ENCODE measurements at regions not wholly inside any gene's neighbourhood (a gene's known extent, or its start where the extent isn't known, plus 50 kb on each side); places are given as distances from the start of the nearest gene placed in this dataset.
"Not testable (repeated sequence)": the region's sequence is repeated elsewhere in the genome, so short reads cannot be mapped to it uniquely, and the experiment has no call there.

DNA sequence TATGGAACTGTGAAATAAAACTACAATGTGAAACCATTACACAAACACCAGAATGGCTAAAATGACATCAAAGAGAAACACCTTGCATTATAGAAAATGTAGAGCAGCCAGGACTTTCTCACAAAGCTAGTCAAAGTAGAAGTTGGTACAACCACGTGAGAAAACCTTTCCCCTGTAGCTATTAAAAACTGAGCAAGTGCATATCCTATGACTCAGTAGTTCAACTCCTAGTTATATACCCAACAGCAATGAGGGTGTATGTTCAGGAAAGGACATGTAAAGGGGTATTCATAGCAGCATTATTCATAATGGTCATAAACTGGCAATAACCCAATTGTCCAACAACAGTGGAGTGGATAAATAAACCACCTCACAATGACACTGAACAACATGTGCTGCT is 177.5 kb upstream of the NUDT10 start:
- no peak for DNase-seq

DNA sequence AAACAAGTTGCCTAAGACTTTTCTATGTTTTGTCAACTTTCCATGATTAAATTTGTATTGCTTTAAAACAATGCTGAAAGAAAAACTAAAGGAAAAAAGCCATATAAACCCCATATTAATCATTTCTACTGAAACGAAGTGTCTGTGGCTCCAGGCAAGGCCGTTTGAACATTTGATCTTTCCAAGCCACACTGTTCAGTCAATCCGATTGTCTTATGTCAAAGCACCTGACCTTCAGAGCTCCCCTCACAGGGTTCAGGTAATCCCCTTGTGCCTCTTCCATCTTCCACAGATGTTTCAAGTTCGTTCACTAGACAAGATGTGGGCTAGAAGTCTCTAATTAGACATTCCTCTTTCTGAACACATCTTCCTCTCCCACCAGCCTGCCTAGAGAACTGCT is 177.1 kb upstream of the NUDT10 start:
- no peak for DNase-seq

DNA sequence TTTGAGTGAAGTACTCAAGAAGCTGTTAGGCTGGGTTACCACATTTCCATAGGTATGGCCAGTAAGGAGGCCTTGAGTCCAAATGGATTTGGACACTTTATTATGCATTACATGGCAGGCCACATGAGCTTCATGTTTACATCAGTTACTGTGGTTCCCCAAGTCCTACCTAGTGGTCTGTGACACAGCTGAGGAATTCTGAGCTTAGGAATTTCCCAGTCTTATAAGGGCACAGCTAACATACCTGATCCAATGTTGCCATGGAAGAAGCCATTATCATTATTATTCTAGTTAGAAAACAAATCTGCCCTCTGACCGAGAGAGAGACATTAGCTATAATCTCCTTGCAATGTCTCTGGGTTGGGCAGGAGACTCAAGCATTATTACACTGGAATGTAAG is 174.4 kb upstream of the NUDT10 start:
- DNase-seq: no peak

DNA sequence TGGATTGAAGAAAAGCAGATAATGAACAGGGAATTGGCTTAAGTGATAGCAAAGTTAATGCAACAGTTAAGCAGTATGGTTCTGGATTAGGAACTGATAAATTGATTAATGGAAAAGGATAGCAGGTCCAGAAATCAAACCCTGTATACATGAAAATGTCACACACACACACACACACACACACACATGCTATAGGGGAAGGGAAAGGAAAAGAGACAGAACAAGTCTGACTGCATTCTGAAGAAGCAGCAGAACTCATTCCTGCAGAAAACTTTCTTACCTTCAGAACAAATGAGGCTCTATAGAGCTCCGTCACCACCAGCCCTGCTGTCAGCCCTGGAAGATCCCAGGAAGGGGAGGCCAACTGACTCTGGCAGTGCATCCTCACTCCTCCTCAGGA is 173.2 kb upstream of the NUDT10 start:
- DNase-seq: not testable (repeated sequence)

DNA sequence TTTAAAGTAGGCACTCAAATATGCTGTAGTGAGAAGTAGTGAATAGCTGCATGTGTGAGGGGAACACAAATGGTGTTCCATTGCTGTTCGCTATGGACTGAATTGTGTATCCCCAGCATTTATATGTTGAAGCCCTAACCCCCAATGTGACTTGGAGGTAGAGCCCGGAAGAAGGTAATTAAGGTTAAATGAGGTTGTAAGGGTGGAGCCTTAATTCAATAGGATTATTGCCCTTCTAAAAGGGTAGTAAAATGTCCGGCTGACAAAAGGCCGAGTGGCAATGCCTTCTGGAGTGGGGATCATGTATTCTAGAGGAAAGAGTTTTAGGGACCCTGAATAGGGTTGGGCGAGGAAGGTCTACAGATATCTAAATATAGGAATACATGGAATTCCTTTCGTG is 168.9 kb upstream of the NUDT10 start:
- no peak for DNase-seq

DNA sequence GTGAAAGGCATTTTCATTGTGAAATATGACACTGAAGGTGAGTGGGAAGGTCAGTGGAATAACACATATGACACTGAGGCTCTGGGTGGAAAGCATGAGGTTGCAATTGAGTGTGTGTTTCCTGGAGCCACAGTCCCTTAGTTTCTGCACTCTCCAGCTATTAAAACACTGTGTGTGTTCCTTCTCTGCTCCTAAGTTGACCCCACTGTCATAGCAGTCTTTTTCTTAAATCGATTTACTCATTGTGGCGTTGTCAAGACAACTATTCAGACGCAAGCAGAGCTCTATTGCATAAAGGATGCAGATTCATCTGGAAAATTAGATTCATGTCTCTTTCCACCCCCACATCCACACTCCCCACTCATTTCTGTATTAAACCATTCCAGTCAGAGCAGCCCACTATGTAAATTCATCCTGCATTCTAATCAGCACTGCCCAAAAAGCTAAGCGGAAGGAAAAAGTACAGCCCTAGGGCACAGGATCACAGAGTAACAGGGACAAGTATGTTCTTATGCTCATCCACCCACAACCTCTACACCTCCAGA is 154.2 kb upstream of the NUDT10 start:
- not testable (repeated sequence) for DNase-seq

DNA sequence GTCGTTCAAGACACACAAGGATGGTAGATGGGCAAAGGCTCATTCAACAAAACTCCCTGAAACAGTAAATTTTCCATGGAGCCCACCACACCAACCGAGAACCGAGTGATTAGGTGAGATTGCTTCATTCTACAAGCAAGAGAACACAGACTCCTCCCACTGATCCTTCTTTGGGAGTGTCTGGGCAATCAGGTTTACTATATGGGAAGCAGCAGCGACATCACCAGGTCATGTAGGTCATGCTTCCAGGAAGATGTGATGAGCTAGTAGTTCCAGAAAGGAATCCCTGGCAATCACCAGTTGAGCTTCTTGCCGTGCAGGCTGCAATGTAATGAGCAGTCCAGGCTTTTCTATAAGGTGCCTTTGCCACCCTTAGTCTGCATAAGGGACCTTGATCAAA is 152.8 kb upstream of the NUDT10 start:
- not testable (repeated sequence) for DNase-seq

DNA sequence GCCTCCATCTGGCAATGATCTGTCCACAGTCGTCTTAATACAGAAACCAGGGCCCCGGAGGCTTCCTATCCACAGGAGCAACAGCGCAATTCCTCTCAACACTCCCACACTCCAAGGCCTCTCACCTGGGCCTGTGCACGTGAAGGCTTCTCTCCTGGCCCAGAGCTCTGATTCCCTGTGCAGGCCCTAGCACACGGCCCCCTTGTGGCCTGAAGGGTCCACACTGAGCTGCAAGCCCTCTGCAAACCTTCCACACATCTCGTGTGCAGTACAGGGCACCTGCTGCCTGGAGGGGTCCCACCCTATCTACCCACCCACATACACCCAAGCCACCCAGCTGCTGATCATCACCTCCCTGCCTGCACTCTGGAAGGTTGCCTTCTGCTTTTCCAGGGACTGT is 150.1 kb upstream of the NUDT10 start:
- no peak for DNase-seq

DNA sequence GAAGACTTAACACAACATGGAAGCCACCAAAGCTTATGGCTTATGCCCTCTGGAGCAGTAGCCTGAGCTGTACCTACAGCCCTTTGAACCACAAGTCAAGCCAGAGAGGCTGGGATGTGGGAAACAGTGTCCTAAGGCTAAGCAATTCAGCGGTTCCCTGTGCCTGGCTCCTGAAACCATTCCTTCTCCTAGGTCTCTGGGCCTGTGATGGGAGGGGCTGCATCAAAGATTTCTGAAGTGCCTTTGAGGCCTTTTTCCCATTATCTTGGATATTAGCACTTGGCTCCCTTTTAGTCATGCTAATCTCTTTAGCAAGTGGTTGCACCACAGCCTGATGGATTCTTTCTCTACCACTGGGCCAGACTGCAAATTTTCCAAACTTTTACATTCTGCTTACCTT is 140.5 kb upstream of the NUDT10 start:
- DNase-seq: no peak

DNA sequence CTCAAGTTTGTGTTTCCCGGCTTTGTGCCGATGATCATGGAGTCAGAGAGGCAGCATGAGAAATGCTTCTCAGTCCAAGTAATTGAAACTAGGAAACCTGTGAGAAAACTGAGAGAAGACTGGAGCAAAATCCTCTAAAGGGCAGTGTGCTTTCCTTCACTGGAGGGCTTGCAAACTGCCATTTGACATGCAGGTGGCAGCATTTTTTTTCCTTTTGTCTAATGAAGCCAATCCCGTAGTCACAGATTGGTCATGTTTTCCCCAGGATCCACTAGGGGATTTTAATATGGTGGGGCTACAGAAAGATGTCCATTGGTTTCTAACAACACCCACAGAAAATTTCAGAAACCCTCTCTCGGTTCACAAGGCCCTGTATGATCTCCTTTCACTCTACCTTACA is 117.4 kb upstream of the NUDT10 start:
- no peak for DNase-seq

DNA sequence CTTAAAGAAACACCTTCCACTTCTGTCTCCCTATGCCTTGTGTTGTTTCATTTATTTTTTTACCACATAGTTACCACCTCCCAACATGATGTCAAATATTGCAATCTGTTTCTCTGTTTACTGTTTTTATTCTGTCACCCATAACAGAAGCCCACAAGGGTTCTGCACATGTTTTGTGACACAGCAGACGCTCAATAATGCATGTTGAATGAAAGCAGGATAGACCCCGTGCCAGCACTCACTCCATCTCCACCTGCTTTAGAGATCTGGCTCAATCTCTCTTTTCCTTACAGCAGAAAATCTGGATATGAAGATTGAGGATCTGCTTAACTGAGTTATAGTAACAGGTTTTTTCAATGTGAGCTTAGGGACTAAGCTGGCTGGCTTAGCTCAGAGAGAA is 116.8 kb upstream of the NUDT10 start:
- no peak for DNase-seq

DNA sequence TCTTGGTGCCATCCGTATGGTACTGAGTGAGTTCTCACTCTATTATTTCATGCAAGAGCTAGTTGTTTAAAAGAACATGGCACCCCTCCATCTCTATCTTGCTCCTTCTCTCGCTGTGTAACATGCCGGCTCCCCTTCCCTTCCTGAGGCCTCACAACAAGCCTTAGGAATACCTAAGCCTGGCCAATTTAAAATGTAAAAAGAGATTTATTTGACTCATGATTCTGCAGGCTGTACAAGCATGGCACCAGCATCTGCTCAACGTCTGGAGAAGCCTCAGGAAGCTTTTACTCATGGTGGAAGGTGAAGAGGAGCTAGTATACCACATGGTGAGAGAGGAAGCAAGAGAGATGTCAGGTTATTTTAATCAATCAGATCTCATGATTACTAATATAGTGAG is 90.4 kb upstream of the NUDT10 start:
- no peak for DNase-seq

DNA sequence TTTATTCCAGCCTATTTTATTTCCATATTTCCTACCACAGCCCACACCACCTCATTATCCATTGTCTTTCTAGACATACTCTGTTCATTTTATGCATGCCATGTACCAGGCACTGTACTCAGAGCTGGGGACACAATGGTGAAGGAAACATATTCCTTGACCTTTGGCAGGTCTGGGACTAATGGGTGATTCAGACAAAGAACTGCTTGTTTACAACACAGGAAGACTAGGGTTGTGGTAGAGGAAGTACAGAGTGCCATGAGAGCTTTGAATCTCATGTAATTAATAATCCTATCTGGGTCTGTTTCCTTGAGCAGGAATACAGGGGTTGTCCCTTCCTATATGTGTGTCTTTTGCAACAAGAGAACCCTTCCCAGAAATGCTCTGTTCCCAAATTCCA is 75.1 kb upstream of the NUDT10 start:
- DNase-seq: no peak

DNA sequence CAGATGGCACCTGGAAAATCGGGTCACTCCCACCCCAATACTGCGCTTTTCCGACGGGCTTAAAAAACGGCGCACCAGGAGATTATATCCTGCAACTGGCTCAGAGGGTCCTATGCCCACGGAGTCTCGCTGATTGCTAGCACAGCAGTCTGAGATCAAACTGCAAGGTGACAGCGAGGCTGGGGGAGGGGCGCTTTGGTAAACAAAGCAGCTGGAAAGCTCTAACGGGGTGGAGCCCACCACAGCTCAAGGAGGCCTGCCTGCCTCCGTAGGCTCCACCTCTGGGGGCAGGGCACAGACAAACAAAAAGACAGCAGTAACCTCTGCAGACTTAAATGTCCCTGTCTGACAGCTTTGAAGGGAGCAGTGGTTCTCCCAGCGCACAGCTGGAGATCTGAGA is 70.4 kb upstream of the NUDT10 start:
- not testable (repeated sequence) for DNase-seq

DNA sequence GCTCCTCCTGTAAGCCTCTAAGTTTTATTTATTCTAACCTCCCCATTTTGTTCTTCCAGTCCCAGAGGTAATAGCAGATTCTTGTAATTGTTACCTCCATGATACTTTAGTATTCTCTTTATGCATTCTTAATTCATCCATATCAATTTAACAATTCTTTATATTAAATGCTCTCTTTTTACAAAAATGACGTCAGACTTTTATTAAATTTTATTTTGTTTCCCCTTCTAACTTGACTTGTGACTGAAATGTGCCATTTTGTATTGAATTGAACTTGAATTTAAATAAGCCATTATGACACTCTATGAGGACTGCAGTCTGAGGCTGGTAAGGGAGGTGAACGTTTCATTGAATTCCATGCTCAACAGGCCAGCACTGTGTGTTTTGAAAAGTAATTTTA is 60.0 kb upstream of the NUDT10 start:
- no peak for DNase-seq

DNA sequence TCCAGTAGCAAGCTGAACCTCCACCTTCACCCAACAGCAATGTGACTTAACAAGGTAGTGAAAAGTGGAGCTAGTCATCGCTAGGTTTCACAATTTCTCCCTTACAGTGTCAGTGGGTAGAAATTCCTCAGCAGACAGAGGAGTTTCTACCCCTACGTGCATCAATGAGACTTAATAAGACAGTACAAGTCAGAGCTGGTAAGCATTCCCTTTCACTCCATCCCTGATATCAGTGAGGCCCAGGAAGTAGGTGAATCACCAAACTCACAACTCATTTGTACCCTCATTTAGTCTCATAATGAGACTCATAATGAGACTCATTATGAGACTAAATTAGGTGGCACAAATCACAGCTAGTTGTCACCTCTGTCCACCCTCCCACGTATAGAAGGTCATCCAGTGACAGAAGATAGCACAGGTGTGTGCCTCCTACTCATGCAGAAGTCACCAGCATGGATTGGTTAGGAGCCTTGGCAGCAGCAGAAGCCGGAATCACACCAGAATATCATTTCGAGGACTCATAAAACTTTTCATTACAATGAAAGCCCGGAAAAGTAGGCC is 50.8 kb upstream of the NUDT10 start:
- DNase-seq: no peak
